IMR-90 (cell line): ENCODE measurements at regions not wholly inside any gene's neighbourhood (a gene's known extent, or its start where the extent isn't known, plus 50 kb on each side); places are given as distances from the start of the nearest gene placed in this dataset.

ENCODE experiments used
- ATAC-seq: fragments of 200-7000 bp; cut with Tn5 transposase; 2 replicates; pipeline ENCODE4 v1.9.1; 2020; ENCODE audit warnings: low read depth, mild to moderate bottlenecking, moderate library complexity
- BruUV-seq: library from RNA; stranded (reverse); fragments of 400-500 nt; replicated peaks from 2 replicates; lab custom pipeline; 2021; lab: Mats Ljungman, UMichigan
- CTCF ChIA-PET: fragments of 300-600 bp; formaldehyde crosslinking; extraction: SDS; loops from one replicate; lab custom pipeline; 2021; ENCODE audit warnings: antibody characterized with exemption; lab: Yijun Ruan, JAX
- POLR2A ChIA-PET: fragments of 300-600 bp; sonication (Branson Sonifier 250); formaldehyde crosslinking; loops from one replicate; lab custom pipeline; 2022; ENCODE audit warnings: antibody characterized with exemption; ENCODE audit not compliant: unreplicated experiment; lab: Charles Lee
- DNase-seq: peaks from one replicate; pipeline ENCODE4 v3.0.0; 2013
- H2AFZ ChIP-seq: replicated peaks from 2 replicates; pipeline ENCODE3; 2013; ENCODE audit warnings: low read length, mild to moderate bottlenecking; ENCODE audit not compliant: poor library complexity
- H2AK5ac ChIP-seq: 2 replicates; pipeline ENCODE4 v1.6.1; 2013; ENCODE audit warnings: low read depth, low read length, inconsistent platforms
- H2AK9ac ChIP-seq: replicated peaks from 2 replicates; pipeline ENCODE3; 2013; ENCODE audit warnings: mild to moderate bottlenecking, low read depth, low read length, moderate library complexity; ENCODE audit not compliant: poor library complexity
- H2BK120ac ChIP-seq: 2 replicates; pipeline ENCODE4 v1.6.1; 2013; ENCODE audit warnings: low read depth, low read length, inconsistent platforms
- H2BK15ac ChIP-seq: 3 replicates; pipeline ENCODE4 v1.6.1; 2013; ENCODE audit warnings: low read depth, low read length, inconsistent platforms
- H2BK20ac ChIP-seq: 2 replicates; pipeline ENCODE4 v1.6.1; 2013; ENCODE audit warnings: low read depth, mild to moderate bottlenecking, inconsistent platforms, low read length, moderate library complexity
- H2BK5ac ChIP-seq: 2 replicates; pipeline ENCODE4 v1.6.1; 2013; ENCODE audit warnings: mild to moderate bottlenecking, low read depth, low read length, inconsistent platforms; ENCODE audit not compliant: poor library complexity, severe bottlenecking
- H3K14ac ChIP-seq: replicated peaks from 2 replicates; pipeline ENCODE4 v1.6.1; 2013; ENCODE audit warnings: low read depth, low read length, inconsistent platforms
- H3K18ac ChIP-seq: 2 replicates; pipeline ENCODE4 v1.6.1; 2013; ENCODE audit warnings: low read depth, low read length, control low read depth
- H3K23ac ChIP-seq: 2 replicates; pipeline ENCODE4 v1.6.1; 2013; ENCODE audit warnings: low read depth, low read length, inconsistent platforms
- H3K27ac ChIP-seq: 2 replicates; pipeline ENCODE4 v1.5.1; 2013; ENCODE audit warnings: mild to moderate bottlenecking, control low read depth, low read length; ENCODE audit not compliant: insufficient read depth
- H3K27me3 ChIP-seq: 2 replicates; pipeline ENCODE4 v1.6.1; 2013; ENCODE audit warnings: low read length; ENCODE audit not compliant: control insufficient read depth, insufficient read depth
- H3K36me3 ChIP-seq: 2 replicates; pipeline ENCODE4 v1.6.1; 2013; ENCODE audit warnings: low read length, mixed read lengths; ENCODE audit not compliant: control insufficient read depth, insufficient read depth
- H3K4ac ChIP-seq: 2 replicates; pipeline ENCODE4 v1.6.1; 2013; ENCODE audit warnings: low read depth, low read length, inconsistent platforms
- H3K4me1 ChIP-seq: 2 replicates; pipeline ENCODE4 v1.6.1; 2013; ENCODE audit warnings: low read length, mixed read lengths; ENCODE audit not compliant: control insufficient read depth, insufficient read depth
- H3K4me2 ChIP-seq: 2 replicates; pipeline ENCODE4 v1.6.1; 2013; ENCODE audit warnings: low read depth, mild to moderate bottlenecking, control low read depth, low read length, moderate library complexity
- H3K4me3 ChIP-seq: 2 replicates; pipeline ENCODE4 v1.5.1; 2013; ENCODE audit warnings: low read depth, mild to moderate bottlenecking, control low read depth, low read length, moderate library complexity; ENCODE audit not compliant: insufficient read depth
- H3K56ac ChIP-seq: 2 replicates; pipeline ENCODE4 v1.6.1; 2013; ENCODE audit warnings: low read length, inconsistent platforms; ENCODE audit not compliant: insufficient read depth; ENCODE audit errors: extremely low read depth
- H3K79me1 ChIP-seq, 2 experiments: 2 replicates each; pipeline ENCODE4 v1.6.1; 2013; ENCODE audit warnings: low read length in 2 of 2, inconsistent platforms in 1 of 2, low read depth in 1 of 2
- H3K9ac ChIP-seq: 2 replicates; pipeline ENCODE4 v1.6.1; 2013; ENCODE audit warnings: low read depth, low read length, control low read depth
- H3K9me1 ChIP-seq: 2 replicates; pipeline ENCODE4 v1.6.1; 2013; ENCODE audit warnings: low read length, inconsistent platforms; ENCODE audit not compliant: insufficient read depth
- H3K9me3 ChIP-seq: 2 replicates; pipeline ENCODE4 v1.6.1; 2013; ENCODE audit warnings: low read length; ENCODE audit not compliant: control insufficient read depth, insufficient read depth
- H4K20me1 ChIP-seq: 2 replicates; pipeline ENCODE4 v1.6.1; 2013; ENCODE audit warnings: low read length, inconsistent platforms; ENCODE audit not compliant: insufficient read depth
- H4K5ac ChIP-seq: 2 replicates; pipeline ENCODE4 v1.6.1; 2013; ENCODE audit warnings: mild to moderate bottlenecking, low read depth, low read length, control low read depth
- H4K8ac ChIP-seq, 2 experiments: 2 replicates each; pipeline ENCODE4 v1.6.1; 2013; ENCODE audit warnings: low read depth in 2 of 2, low read length in 2 of 2, control low read depth in 1 of 2, inconsistent platforms in 1 of 2
- H4K91ac ChIP-seq: 2 replicates; pipeline ENCODE4 v1.6.1; 2013; ENCODE audit warnings: low read depth, low read length, inconsistent platforms; ENCODE audit not compliant: insufficient read depth
- BHLHE40 ChIP-seq: fragments of 150-350 bp; IDR thresholded peaks from 2 replicates; pipeline ENCODE4 v1.6.1; 2016; ENCODE audit warnings: mild to moderate bottlenecking, low read depth, low read length
- CEBPB ChIP-seq: IDR thresholded peaks from 2 replicates; pipeline ENCODE4 v1.6.1; 2012; ENCODE audit warnings: low read depth, low read length, improper control_type of control experiment
- CHD1 ChIP-seq: IDR thresholded peaks from 2 replicates; pipeline ENCODE4 v1.6.1; 2012; ENCODE audit warnings: low read depth, low read length, improper control_type of control experiment
- CTCF ChIP-seq: conservative IDR thresholded peaks from 2 replicates; pipeline ENCODE4 v1.5.1; 2012; ENCODE audit warnings: mild to moderate bottlenecking, low read depth, low read length, improper control_type of control experiment
- ELK1 ChIP-seq: fragments of 150-350 bp; IDR thresholded peaks from 2 replicates; pipeline ENCODE4 v1.6.1; 2016; ENCODE audit warnings: low read depth, mild to moderate bottlenecking, low read length, moderate library complexity, borderline replicate concordance
- FOS ChIP-seq: fragments of 150-350 bp; IDR thresholded peaks from 2 replicates; pipeline ENCODE4 v1.6.1; 2016; ENCODE audit warnings: low read depth, low read length
- MAFK ChIP-seq: IDR thresholded peaks from 2 replicates; pipeline ENCODE4 v1.6.1; 2012; ENCODE audit warnings: low read depth, low read length, improper control_type of control experiment
- MAZ ChIP-seq: IDR thresholded peaks from 2 replicates; pipeline ENCODE4 v1.6.1; 2012; ENCODE audit warnings: low read depth, mild to moderate bottlenecking, low read length, improper control_type of control experiment, moderate library complexity, borderline replicate concordance
- MXI1 ChIP-seq: IDR thresholded peaks from 2 replicates; pipeline ENCODE4 v1.6.1; 2012; ENCODE audit warnings: low read depth, mild to moderate bottlenecking, low read length, moderate library complexity, borderline replicate concordance
- NFE2L2 ChIP-seq: fragments of 150-350 bp; IDR thresholded peaks from 2 replicates; pipeline ENCODE4 v1.6.1; 2016; ENCODE audit warnings: low read depth, mild to moderate bottlenecking, low read length
- POLR2A ChIP-seq: IDR thresholded peaks from 2 replicates; pipeline ENCODE4 v1.6.1; 2012; ENCODE audit warnings: mild to moderate bottlenecking, low read depth, low read length
- RAD21 ChIP-seq: IDR thresholded peaks from 2 replicates; pipeline ENCODE4 v1.6.1; 2012; ENCODE audit warnings: low read length, improper control_type of control experiment
- RCOR1 ChIP-seq: IDR thresholded peaks from 2 replicates; pipeline ENCODE4 v1.6.1; 2012; ENCODE audit warnings: mild to moderate bottlenecking, low read length, improper control_type of control experiment; ENCODE audit not compliant: insufficient replicate concordance
- RFX5 ChIP-seq: IDR thresholded peaks from 2 replicates; pipeline ENCODE4 v1.8.0; 2012; ENCODE audit warnings: low read depth, mild to moderate bottlenecking, low read length, moderate library complexity
- SMC3 ChIP-seq: fragments of 150-350 bp; IDR thresholded peaks from 2 replicates; pipeline ENCODE4 v1.6.1; 2016; ENCODE audit warnings: low read depth, mild to moderate bottlenecking, antibody characterized with exemption, low read length, moderate library complexity
- USF2 ChIP-seq: fragments of 150-350 bp; IDR thresholded peaks from 2 replicates; pipeline ENCODE4 v1.6.1; 2017; ENCODE audit warnings: mild to moderate bottlenecking, antibody characterized with exemption, low read length, low read depth
- WGBS, 2 experiments: methylation state at CpG; one replicate each; pipeline versions ENCODE4 v1.1.5 to v1.1.7; 2013; ENCODE audit warnings: missing lambda C conversion rate in 2 of 2; ENCODE audit not compliant: insufficient read length in 1 of 2; ENCODE audit errors: extremely low coverage in 2 of 2; 5-methylcytosine and 5-hydroxymethylcytosine counted together
- dilution Hi-C: fragments of 300-500 bp; cut with HindIII; formaldehyde crosslinking; loops from one replicate; pipeline ENCODE4 v1.14.3; 2018; ENCODE audit warnings: low sequenced_read_pairs; ENCODE audit not compliant: unreplicated experiment
- in situ Hi-C: fragments of 300-500 bp; cut with MboI; formaldehyde crosslinking; loops from 3 replicates; pipeline ENCODE4 v1.14.3; 2019; ENCODE audit warnings: low sequenced_read_pairs, inconsistent platforms, mixed read lengths
- intact Hi-C: fragments of 100-400 bp; cut with micrococcal nuclease; formaldehyde crosslinking; loops from 2 replicates; pipeline ENCODE4 v1.10.0; 2022

- Histone ChIP-seq H4K8ac (no peak overlapping the region), H3K23ac (no peak overlapping the region), H3K56ac (no peak overlapping the region), H3K79me1 (no peaks in the 10 kb centered on the region), H4K20me1 (no peaks in the 10 kb centered on the region), H3K18ac (no peak overlapping the region), H3K14ac (no peak overlapping the region), H2BK120ac (no peak overlapping the region), H2BK5ac (no peak overlapping the region), H3K9me1 (no peaks in the 10 kb centered on the region), H3K4me2 (no peak overlapping the region), H4K5ac (no peak overlapping the region), H2AK9ac (no peak overlapping the region), H3K9me3 (peaks cover 3% of the 10 kb centered on the region; the same call in 1 of the 2 replicates), H2AK5ac (no peak overlapping the region), H2BK20ac (no peak overlapping the region), H3K27me3 (no peaks in the 10 kb centered on the region), H3K9ac (no peak overlapping the region), H3K4me3 (no peak overlapping the region), H3K4me1 (no peaks in the 10 kb centered on the region), H3K27ac (no peak overlapping the region), H2BK15ac (no peak overlapping the region), H2AFZ (no peak overlapping the region), H3K36me3 (no peaks in the 10 kb centered on the region), H3K4ac (no peak overlapping the region), H4K91ac (no peak overlapping the region)
- BruUV-seq, result no TSS peak
- dilution Hi-C loops (no loop called here), in situ Hi-C loops (no loop called here), intact Hi-C loops (no loop called here)
- WGBS, 2 experiments, result no CpG with 5 or more reads among the region's 2 CpGs
- POLR2A ChIA-PET, result no interaction called here
- ATAC-seq (no peak), DNase-seq (no peak)
- TF ChIP-seq MXI1, result no peak
- no peak for TF ChIP-seq SMC3
- no peak for TF ChIP-seq CHD1
- no peak for TF ChIP-seq RCOR1
- no peak for TF ChIP-seq POLR2A
- TF ChIP-seq NFE2L2, result no peak
- no peak for TF ChIP-seq MAFK
- TF ChIP-seq FOS, result no peak
- TF ChIP-seq BHLHE40, result no peak
- no peak for TF ChIP-seq CTCF
- TF ChIP-seq RFX5, result no peak
- no peak for TF ChIP-seq USF2
- TF ChIP-seq CEBPB, result no peak
- TF ChIP-seq MAZ, result no peak
- TF ChIP-seq RAD21, result no peak
- TF ChIP-seq ELK1, result no peak
- CTCF ChIA-PET, result no interaction called here
Observed at GRCh38 chr3:80283783-80284182, 516.0 kb upstream of the ROBO1 start.
